Suprapubic skin (tissue), 4 donors: ENCODE measurements at regions not wholly inside any gene's neighbourhood (a gene's known extent, or its start where the extent isn't known, plus 50 kb on each side); places are given as distances from the start of the nearest gene placed in this dataset.

Experiments used
- DNase-seq, 2 donors: peaks; one replicate each; pipeline ENCODE4 v3.0.0-alpha.2; 2019; ENCODE audit warnings: low spot score in 2 of 2
- H3K27ac ChIP-seq: fragments of 200-600 bp; sonication (generic); one replicate; pipeline ENCODE4 v1.5.1; 2019
- H3K27me3 ChIP-seq: fragments of 200-600 bp; sonication (generic); one replicate; pipeline ENCODE4 v1.5.1; 2019
- H3K36me3 ChIP-seq: fragments of 200-600 bp; sonication (generic); one replicate; pipeline ENCODE4 v1.5.1; 2019
- H3K4me1 ChIP-seq: fragments of 200-600 bp; sonication (generic); one replicate; pipeline ENCODE4 v1.5.1; 2019
- H3K4me3 ChIP-seq: fragments of 200-600 bp; sonication (generic); one replicate; pipeline ENCODE4 v1.5.1; 2019; ENCODE audit warnings: mild to moderate bottlenecking
- H3K9me3 ChIP-seq: fragments of 200-600 bp; sonication (generic); one replicate; pipeline ENCODE4 v1.5.1; 2019
- EP300 ChIP-seq: sonication (generic); formaldehyde crosslinking; IDR thresholded peaks from one replicate; pipeline ENCODE4 v1.6.1; 2017; ENCODE audit warnings: antibody characterized with exemption
- POLR2A ChIP-seq, 2 donors: fragments of 450-650 bp; IDR thresholded peaks; one replicate each; pipeline ENCODE4 v1.6.1; 2017; ENCODE audit warnings: antibody characterized with exemption in 2 of 2, mild to moderate bottlenecking in 2 of 2, moderate library complexity in 2 of 2
- POLR2AphosphoS5 ChIP-seq, 3 donors: sonication (generic); formaldehyde crosslinking; IDR thresholded peaks; one replicate each; pipeline ENCODE4 v1.6.1; 2017; ENCODE audit warnings: antibody characterized with exemption in 3 of 3
- WGBS: methylation state at CpG from one replicate; pipeline ENCODE4 v1.1.5; 2018; 5-methylcytosine and 5-hydroxymethylcytosine counted together
- TF ChIP-seq, protein P1 (sequence below), 2 donors: fragments of 200-600 bp in 1 of 2; fragments of 450-650 bp in 1 of 2; sonication (generic) in 1 of 2; IDR thresholded peaks; one replicate each; pipeline ENCODE4 v1.5.1; 2016 to 2019; ENCODE audit warnings: antibody characterized with exemption in 2 of 2, mild to moderate bottlenecking in 1 of 2, moderate library complexity in 1 of 2

DNA sequence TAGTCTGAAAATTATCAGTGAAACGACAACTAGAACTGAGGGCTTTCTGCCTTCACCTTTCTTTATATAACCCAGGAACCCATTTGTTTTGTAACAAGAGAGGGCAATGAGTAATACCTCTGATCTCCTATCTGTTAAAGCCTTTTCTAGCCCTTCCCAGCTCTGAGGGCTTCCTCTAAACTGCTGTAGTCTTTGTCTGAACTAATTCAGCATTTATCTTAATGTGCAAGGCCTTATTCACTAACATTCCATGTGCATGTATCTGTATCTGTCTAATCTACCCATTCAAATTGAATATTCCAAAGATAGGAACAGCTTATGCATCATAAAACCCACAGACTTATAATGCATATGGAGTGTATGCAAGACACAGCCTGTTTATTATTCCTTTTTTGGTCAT lies 167.1 kb downstream of the LYPLAL1 start:
- Histone ChIP-seq H3K36me3 (no peaks in the 10 kb centered on the region), H3K9me3 (no peaks in the 10 kb centered on the region), H3K4me1 (no peaks in the 10 kb centered on the region), H3K27ac (no peak overlapping the region), H3K27me3 (no peaks in the 10 kb centered on the region), H3K4me3 (no peak overlapping the region)
- no peak for DNase-seq
- TF ChIP-seq, protein P1, sequence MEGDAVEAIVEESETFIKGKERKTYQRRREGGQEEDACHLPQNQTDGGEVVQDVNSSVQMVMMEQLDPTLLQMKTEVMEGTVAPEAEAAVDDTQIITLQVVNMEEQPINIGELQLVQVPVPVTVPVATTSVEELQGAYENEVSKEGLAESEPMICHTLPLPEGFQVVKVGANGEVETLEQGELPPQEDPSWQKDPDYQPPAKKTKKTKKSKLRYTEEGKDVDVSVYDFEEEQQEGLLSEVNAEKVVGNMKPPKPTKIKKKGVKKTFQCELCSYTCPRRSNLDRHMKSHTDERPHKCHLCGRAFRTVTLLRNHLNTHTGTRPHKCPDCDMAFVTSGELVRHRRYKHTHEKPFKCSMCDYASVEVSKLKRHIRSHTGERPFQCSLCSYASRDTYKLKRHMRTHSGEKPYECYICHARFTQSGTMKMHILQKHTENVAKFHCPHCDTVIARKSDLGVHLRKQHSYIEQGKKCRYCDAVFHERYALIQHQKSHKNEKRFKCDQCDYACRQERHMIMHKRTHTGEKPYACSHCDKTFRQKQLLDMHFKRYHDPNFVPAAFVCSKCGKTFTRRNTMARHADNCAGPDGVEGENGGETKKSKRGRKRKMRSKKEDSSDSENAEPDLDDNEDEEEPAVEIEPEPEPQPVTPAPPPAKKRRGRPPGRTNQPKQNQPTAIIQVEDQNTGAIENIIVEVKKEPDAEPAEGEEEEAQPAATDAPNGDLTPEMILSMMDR (IDR thresholded peaks at IDR 0.05): no peak
- TF ChIP-seq EP300 (no peak), POLR2A (IDR thresholded peaks at IDR 0.05) (no peak), POLR2AphosphoS5 (IDR thresholded peaks at IDR 0.05) (no peak)
- 82% methylated on average over 1 of the region's 1 CpG for WGBS

DNA sequence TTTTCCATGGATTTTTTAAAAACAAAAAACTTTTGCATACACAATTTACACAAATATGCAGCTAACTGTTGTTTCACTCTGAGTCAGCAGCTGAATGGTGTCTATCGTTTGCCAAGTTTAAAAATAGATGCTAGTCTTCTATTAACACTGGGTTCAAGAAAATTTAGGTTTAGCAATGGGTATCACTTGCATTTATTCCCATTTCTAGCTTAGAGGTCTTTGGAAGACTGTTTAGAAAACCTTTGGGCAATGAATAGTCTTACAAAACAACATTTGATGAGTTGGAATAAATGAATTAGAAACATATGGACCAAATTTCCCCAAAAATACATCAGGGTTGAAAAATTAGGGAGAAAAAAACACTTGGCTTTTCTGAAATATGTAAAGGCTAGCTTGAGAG lies 165.8 kb downstream of the LYPLAL1 start:
- DNase-seq: no peak
- WGBS: 44% methylated on average over 1 of the region's 1 CpG
- H3K36me3 ChIP-seq: no peaks in the 10 kb centered on the region

DNA sequence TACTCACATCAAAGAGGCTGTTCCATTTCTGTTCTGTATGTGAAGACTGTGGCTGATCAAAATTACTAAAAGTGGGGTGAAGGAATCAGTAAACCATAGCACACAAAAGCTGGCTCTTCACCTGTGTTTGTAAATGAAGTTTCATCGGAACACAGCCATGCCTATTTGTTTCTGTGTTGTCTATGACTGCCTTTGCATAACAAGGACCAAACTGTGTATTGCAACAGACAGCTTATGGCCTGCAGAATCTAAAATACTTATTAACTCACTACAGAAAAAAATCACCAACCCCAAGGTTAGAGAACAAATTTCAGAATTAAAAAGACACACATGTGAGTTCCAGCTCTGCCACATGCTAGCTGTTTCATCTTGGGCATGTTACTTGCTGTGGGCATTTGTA lies 163.9 kb downstream of the LYPLAL1 start:
- no peaks in the 10 kb centered on the region for H3K4me1 ChIP-seq
- no peak for DNase-seq
- TF ChIP-seq, protein P1 (IDR thresholded peaks at IDR 0.05): no peak
- TF ChIP-seq EP300 (no peak), POLR2A (IDR thresholded peaks at IDR 0.05) (no peak), POLR2AphosphoS5 (IDR thresholded peaks at IDR 0.05) (no peak)
- H3K9me3 ChIP-seq: no peaks in the 10 kb centered on the region
- no peaks in the 10 kb centered on the region for H3K36me3 ChIP-seq
- no peak overlapping the region for H3K4me3 ChIP-seq
- no peaks in the 10 kb centered on the region for H3K27me3 ChIP-seq
- WGBS: 100% methylated on average over 1 of the region's 1 CpG
- no peak overlapping the region for H3K27ac ChIP-seq

More for the DNA sequence above, 165.8 kb downstream of the LYPLAL1 start:
- Histone ChIP-seq H3K9me3 (no peaks in the 10 kb centered on the region), H3K4me1 (no peaks in the 10 kb centered on the region), H3K27ac (no peak overlapping the region), H3K4me3 (no peak overlapping the region), H3K27me3 (no peaks in the 10 kb centered on the region)
- TF ChIP-seq POLR2AphosphoS5 (IDR thresholded peaks at IDR 0.05): no peak
- TF ChIP-seq, protein P1 (IDR thresholded peaks at IDR 0.05): no peak
- no peak for TF ChIP-seq EP300
- no peak for TF ChIP-seq POLR2A (IDR thresholded peaks at IDR 0.05)

DNA sequence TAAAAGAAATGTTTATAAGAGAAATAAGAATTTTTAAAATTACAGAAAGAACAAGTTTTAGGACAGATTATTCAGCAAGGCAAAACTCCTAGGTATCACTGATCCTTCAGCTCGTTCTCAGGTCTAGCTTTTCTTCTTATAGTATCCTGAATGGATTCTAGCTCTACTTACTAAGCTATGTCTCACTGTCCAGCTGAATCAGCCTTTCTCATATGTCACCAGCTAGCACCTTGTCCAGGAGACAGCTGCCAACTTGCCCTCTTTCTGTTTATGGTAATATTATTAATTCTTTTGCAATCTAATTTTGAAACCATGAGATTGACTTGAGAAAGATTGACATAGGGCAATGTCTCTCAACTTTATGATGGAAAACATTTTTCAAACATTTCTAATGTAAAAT lies 159.9 kb downstream of the LYPLAL1 start:
- H3K27ac ChIP-seq: no peak overlapping the region
- no peaks in the 10 kb centered on the region for H3K36me3 ChIP-seq
- DNase-seq: no peak
- no peaks in the 10 kb centered on the region for H3K9me3 ChIP-seq
- no peaks in the 10 kb centered on the region for H3K27me3 ChIP-seq
- H3K4me1 ChIP-seq: no peaks in the 10 kb centered on the region
- no peak overlapping the region for H3K4me3 ChIP-seq
- TF ChIP-seq POLR2A (IDR thresholded peaks at IDR 0.05): no peak
- whole genome bisulfite sequencing: 97% methylated on average over 1 of the region's 1 CpG

DNA sequence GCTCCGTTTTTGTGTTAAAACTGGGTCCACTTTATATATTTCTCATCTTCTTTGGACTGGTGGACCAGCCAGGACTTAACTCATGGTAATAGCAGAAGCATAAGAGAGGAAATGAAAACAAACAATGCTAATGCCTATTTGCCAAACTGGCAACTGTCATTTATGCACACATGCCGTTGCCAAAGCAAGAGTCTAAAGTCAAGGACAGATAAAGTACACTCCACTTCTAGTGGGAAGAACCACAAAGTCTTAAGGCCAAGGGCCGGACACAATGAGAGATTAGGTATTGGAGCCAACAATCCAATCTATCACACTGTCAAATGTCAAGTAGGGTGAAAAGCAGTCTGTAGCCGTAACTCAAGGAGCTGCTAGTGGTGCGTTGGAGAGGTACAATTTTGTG lies 157.7 kb downstream of the LYPLAL1 start:
- Histone ChIP-seq H3K27ac (no peak overlapping the region), H3K36me3 (no peaks in the 10 kb centered on the region), H3K9me3 (no peaks in the 10 kb centered on the region), H3K27me3 (no peaks in the 10 kb centered on the region), H3K4me1 (no peaks in the 10 kb centered on the region), H3K4me3 (no peak overlapping the region)
- WGBS: 92% methylated on average over 5 of the region's 5 CpGs
- TF ChIP-seq, protein P1 (IDR thresholded peaks at IDR 0.05): no peak
- no peak for TF ChIP-seq POLR2AphosphoS5 (IDR thresholded peaks at IDR 0.05)
- TF ChIP-seq POLR2A (IDR thresholded peaks at IDR 0.05): no peak
- TF ChIP-seq EP300: no peak
- DNase-seq: no peak

DNA sequence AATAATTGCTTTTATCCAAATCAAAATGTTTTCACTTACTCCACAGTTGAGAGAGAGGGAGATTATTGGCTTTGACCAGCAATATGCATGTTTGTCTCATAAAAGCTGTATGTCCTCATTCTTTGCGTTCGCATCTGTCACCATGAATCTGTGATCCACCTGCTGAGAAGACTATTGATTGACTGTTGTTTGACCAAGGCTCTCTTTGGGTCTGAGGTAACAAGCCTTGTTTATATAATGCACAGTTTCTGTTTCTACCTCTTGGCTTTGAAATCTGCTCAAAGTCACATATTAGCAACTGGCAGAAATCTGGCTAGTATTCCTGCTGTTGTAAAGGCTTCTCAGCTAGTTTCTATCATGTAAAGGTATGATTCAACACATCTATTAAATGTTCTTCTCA lies 157.0 kb downstream of the LYPLAL1 start:
- TF ChIP-seq, protein P1 (IDR thresholded peaks at IDR 0.05): no peak
- no peak for TF ChIP-seq POLR2AphosphoS5 (IDR thresholded peaks at IDR 0.05)
- TF ChIP-seq POLR2A (IDR thresholded peaks at IDR 0.05): no peak
- TF ChIP-seq EP300: no peak

More for the DNA sequence above, 157.0 kb downstream of the LYPLAL1 start:
- no peak overlapping the region for H3K27ac ChIP-seq
- 87% methylated on average over 2 of the region's 2 CpGs for whole genome bisulfite sequencing
- H3K36me3 ChIP-seq: no peaks in the 10 kb centered on the region
- H3K9me3 ChIP-seq: no peaks in the 10 kb centered on the region
- no peak overlapping the region for H3K4me3 ChIP-seq
- H3K27me3 ChIP-seq: no peaks in the 10 kb centered on the region
- no peak for DNase-seq
- H3K4me1 ChIP-seq: no peaks in the 10 kb centered on the region
